ENCODE measurements at regions not wholly inside any gene's neighbourhood (a gene's known extent, or its start where the extent isn't known, plus 50 kb on each side); places are given as distances from the start of the nearest gene placed in this dataset.

- peaks cover 2% of the 10 kb centered on the region for H3K9me3 Mint-ChIP-seq (ENCODE audit: unreplicated experiment)
- TF ChIP-seq CTCF (IDR thresholded peaks at IDR 0.05; ENCODE audit: partially characterized antibody, unreplicated experiment), result no peak
- H3K27ac Mint-ChIP-seq (ENCODE audit: unreplicated experiment), result no peak overlapping the region
- no peak overlapping the region for H3K4me3 Mint-ChIP-seq (ENCODE audit: unreplicated experiment)
- DNase-seq, result no peak
- H3K4me1 Mint-ChIP-seq (ENCODE audit: low read depth, unreplicated experiment), result peaks cover 35% of the 10 kb centered on the region
- peaks cover 2% of the 10 kb centered on the region for H3K27me3 Mint-ChIP-seq (ENCODE audit: unreplicated experiment)
- no peaks in the 10 kb centered on the region for H3K36me3 Mint-ChIP-seq (ENCODE audit: unreplicated experiment)
These were observed 324.7 kb upstream of the JARID2 start for GRCh38 chr6:14921170-14921569.

- H3K27me3 Mint-ChIP-seq (ENCODE audit: unreplicated experiment), result peaks cover 2% of the 10 kb centered on the region
- TF ChIP-seq CTCF (IDR thresholded peaks at IDR 0.05; ENCODE audit: partially characterized antibody, unreplicated experiment), result no peak
- no peaks in the 10 kb centered on the region for H3K36me3 Mint-ChIP-seq (ENCODE audit: unreplicated experiment)
- no peak overlapping the region for H3K27ac Mint-ChIP-seq (ENCODE audit: unreplicated experiment)
- H3K4me1 Mint-ChIP-seq (ENCODE audit: low read depth, unreplicated experiment), result peaks cover 35% of the 10 kb centered on the region
- DNase-seq, result no peak
- no peak overlapping the region for H3K4me3 Mint-ChIP-seq (ENCODE audit: unreplicated experiment)
- H3K9me3 Mint-ChIP-seq (ENCODE audit: unreplicated experiment), result peaks cover 2% of the 10 kb centered on the region
These were observed 323.8 kb upstream of the JARID2 start for GRCh38 chr6:14921878-14922671.

- peaks cover 35% of the 10 kb centered on the region for H3K4me1 Mint-ChIP-seq (ENCODE audit: low read depth, unreplicated experiment)
- no peak overlapping the region for H3K4me3 Mint-ChIP-seq (ENCODE audit: unreplicated experiment)
- peak overlapping the region; percentile 11 for H3K27ac Mint-ChIP-seq (ENCODE audit: unreplicated experiment)
These were observed 323.0 kb upstream of the JARID2 start for GRCh38 chr6:14922706-14923460.

GRCh38 chr6:14924126-14925024, 321.5 kb upstream of the JARID2 start:
- peak overlapping the region; percentile 52 for H3K4me3 Mint-ChIP-seq (ENCODE audit: unreplicated experiment)
- peak; percentile 58 for DNase-seq
- H3K36me3 Mint-ChIP-seq (ENCODE audit: unreplicated experiment), result no peaks in the 10 kb centered on the region
- no peak for TF ChIP-seq CTCF (IDR thresholded peaks at IDR 0.05; ENCODE audit: partially characterized antibody, unreplicated experiment)
- H3K27me3 Mint-ChIP-seq (ENCODE audit: unreplicated experiment), result peaks cover 2% of the 10 kb centered on the region
- H3K9me3 Mint-ChIP-seq (ENCODE audit: unreplicated experiment), result no peaks in the 10 kb centered on the region
- peak overlapping the region; percentile 69 for H3K27ac Mint-ChIP-seq (ENCODE audit: unreplicated experiment)
- peaks cover 35% of the 10 kb centered on the region for H3K4me1 Mint-ChIP-seq (ENCODE audit: low read depth, unreplicated experiment)

More at GRCh38 chr6:14922706-14923460, 323.0 kb upstream of the JARID2 start:
- TF ChIP-seq CTCF (IDR thresholded peaks at IDR 0.05; ENCODE audit: partially characterized antibody, unreplicated experiment), result no peak
- Mint-ChIP-seq H3K27me3 (ENCODE audit: unreplicated experiment) (peaks cover 2% of the 10 kb centered on the region), H3K36me3 (ENCODE audit: unreplicated experiment) (no peaks in the 10 kb centered on the region), H3K9me3 (ENCODE audit: unreplicated experiment) (peaks cover 2% of the 10 kb centered on the region)
- no peak for DNase-seq

Data from glutamatergic neuron (in vitro differentiated cells).